Fibroblast of lung (primary cell): ENCODE measurements at regions not wholly inside any gene's neighbourhood (a gene's known extent, or its start where the extent isn't known, plus 50 kb on each side); places are given as distances from the start of the nearest gene placed in this dataset.

Source experiments
- EZH2 ChIP-seq: IDR thresholded peaks from 2 replicates; pipeline ENCODE4 v1.5.1; 2012; ENCODE audit warnings: low read length, control low read depth, mild to moderate bottlenecking; ENCODE audit errors: missing control alignments
- TF ChIP-seq, protein P1 (sequence below), 2 donors: IDR thresholded peaks in 1 of 2; conservative IDR thresholded peaks in 1 of 2; 1 replicate in 1 of 2; 2 replicates in 1 of 2; pipeline ENCODE4 v1.5.1; 2011 to 2012; ENCODE audit warnings: low read length in 2 of 2, control low read depth in 1 of 2, inconsistent platforms in 1 of 2, low read depth in 1 of 2, mild to moderate bottlenecking in 1 of 2

DNA sequence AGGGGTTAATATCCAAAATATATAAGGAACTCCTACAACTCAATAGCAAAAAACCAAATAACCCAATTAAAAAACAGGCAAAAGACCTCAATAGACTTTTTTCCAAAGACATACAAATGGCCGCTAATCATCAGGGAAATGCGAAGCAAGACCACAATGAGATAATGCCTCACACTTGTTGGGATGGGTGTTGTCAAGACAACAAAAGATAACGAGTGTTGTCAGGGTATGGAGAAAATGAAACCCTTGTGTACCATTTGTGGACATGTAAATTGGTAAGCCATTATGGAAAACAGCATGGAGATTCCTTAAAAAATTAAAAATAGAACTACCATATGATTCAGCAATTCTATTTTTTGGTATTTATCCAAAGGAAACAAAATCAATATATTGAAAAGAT is 620.2 kb downstream of the ACTL7B start:
- TF ChIP-seq EZH2 = no peak
- TF ChIP-seq, protein P1, sequence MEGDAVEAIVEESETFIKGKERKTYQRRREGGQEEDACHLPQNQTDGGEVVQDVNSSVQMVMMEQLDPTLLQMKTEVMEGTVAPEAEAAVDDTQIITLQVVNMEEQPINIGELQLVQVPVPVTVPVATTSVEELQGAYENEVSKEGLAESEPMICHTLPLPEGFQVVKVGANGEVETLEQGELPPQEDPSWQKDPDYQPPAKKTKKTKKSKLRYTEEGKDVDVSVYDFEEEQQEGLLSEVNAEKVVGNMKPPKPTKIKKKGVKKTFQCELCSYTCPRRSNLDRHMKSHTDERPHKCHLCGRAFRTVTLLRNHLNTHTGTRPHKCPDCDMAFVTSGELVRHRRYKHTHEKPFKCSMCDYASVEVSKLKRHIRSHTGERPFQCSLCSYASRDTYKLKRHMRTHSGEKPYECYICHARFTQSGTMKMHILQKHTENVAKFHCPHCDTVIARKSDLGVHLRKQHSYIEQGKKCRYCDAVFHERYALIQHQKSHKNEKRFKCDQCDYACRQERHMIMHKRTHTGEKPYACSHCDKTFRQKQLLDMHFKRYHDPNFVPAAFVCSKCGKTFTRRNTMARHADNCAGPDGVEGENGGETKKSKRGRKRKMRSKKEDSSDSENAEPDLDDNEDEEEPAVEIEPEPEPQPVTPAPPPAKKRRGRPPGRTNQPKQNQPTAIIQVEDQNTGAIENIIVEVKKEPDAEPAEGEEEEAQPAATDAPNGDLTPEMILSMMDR (conservative IDR thresholded peaks at IDR 0.05 in 1 of 2, IDR thresholded peaks at IDR 0.05 in 1 of 2; ENCODE audit: low read depth in 1 of 2, low read length in 2 of 2) = no peak
